DND-41 (cell line): ENCODE measurements at regions not wholly inside any gene's neighbourhood (a gene's known extent, or its start where the extent isn't known, plus 50 kb on each side); places are given as distances from the start of the nearest gene placed in this dataset.
"Not testable (repeated sequence)": the region's sequence is repeated elsewhere in the genome, so short reads cannot be mapped to it uniquely, and the experiment has no call there.

Experiments used
- ATAC-seq: fragments of 200-7000 bp; cut with Tn5 transposase; 3 replicates; pipeline ENCODE4 v1.9.1; 2021; ENCODE audit warnings: low read depth; ENCODE audit not compliant: insufficient read depth
- DNase-seq: peaks from one replicate; pipeline ENCODE4 v3.0.0-alpha.2; 2020
- H2AFZ ChIP-seq: 2 replicates; pipeline ENCODE4 v1.6.0; 2012; ENCODE audit warnings: low read depth, low read length
- H3K27ac ChIP-seq: 2 replicates; pipeline ENCODE4 v1.5.1; 2012; ENCODE audit warnings: low read length, inconsistent platforms
- H3K27me3 ChIP-seq: fragments of 200-600 bp; sonication (generic); 2 replicates; pipeline ENCODE4 v1.6.0; 2012; ENCODE audit warnings: low read length, mild to moderate bottlenecking, inconsistent platforms; ENCODE audit not compliant: insufficient read depth, poor library complexity
- H3K36me3 ChIP-seq: 2 replicates; pipeline ENCODE4 v1.5.1; 2012; ENCODE audit warnings: low read length, inconsistent platforms; ENCODE audit not compliant: insufficient read depth
- H3K4me1 ChIP-seq: 2 replicates; pipeline ENCODE4 v1.5.1; 2012; ENCODE audit warnings: mild to moderate bottlenecking, low read length; ENCODE audit not compliant: insufficient read depth
- H3K4me2 ChIP-seq: 2 replicates; pipeline ENCODE4 v1.6.0; 2012; ENCODE audit warnings: mild to moderate bottlenecking, moderate library complexity, low read length, inconsistent platforms; ENCODE audit not compliant: insufficient read depth
- H3K4me3 ChIP-seq, 2 experiments: fragments of 200-600 bp in 1 of 2; shearing (Covaris generic) in 1 of 2; 2 replicates each; pipeline ENCODE4 v1.5.1; 2012 to 2016; ENCODE audit warnings: inconsistent platforms in 2 of 2, low read length in 2 of 2, mild to moderate bottlenecking in 2 of 2, low read depth in 1 of 2, moderate library complexity in 1 of 2
- H3K79me2 ChIP-seq: 2 replicates; pipeline ENCODE4 v1.6.0; 2012; ENCODE audit warnings: low read length, inconsistent platforms; ENCODE audit not compliant: insufficient read depth
- H3K9ac ChIP-seq: 2 replicates; pipeline ENCODE4 v1.6.0; 2012; ENCODE audit warnings: low read depth, mild to moderate bottlenecking, inconsistent platforms, low read length, moderate library complexity
- H3K9me3 ChIP-seq: 2 replicates; pipeline ENCODE4 v1.5.1; 2012; ENCODE audit warnings: low read length, moderate library complexity, mild to moderate bottlenecking, inconsistent platforms; ENCODE audit not compliant: insufficient read depth, severe bottlenecking
- H4K20me1 ChIP-seq: 2 replicates; pipeline ENCODE4 v1.6.0; 2012; ENCODE audit warnings: low read length; ENCODE audit not compliant: insufficient read depth
- CTCF ChIP-seq: IDR thresholded peaks from 2 replicates; pipeline ENCODE4 v1.5.1; 2012; ENCODE audit warnings: borderline replicate concordance, low read length, moderate library complexity, mild to moderate bottlenecking; ENCODE audit not compliant: poor library complexity, severe bottlenecking; ENCODE audit errors: extremely low read depth
- EZH2 ChIP-seq: IDR thresholded peaks from 3 replicates; pipeline ENCODE4 v1.6.1; 2012; ENCODE audit warnings: borderline replicate concordance, low read depth, mild to moderate bottlenecking, moderate library complexity, low read length, inconsistent platforms; ENCODE audit not compliant: severe bottlenecking

DNA sequence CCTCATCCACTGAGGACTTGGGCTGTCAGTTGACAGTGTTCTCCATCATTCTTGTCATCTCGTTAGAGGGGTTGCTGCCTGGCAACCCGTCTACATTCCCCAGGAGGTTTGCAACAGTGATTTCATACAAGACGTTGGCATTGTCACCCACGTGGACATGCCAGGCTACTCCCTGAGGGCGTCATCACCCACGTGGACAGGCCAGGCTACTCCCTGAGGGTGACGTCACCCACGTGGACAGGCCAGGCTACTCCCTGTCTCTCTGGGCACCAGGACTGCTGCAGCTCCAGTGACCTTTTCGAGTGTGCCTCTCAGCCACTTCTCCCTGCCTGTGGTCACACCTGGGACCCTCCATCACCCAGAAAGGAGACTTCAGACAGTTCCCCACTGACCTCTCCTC lies 212.1 kb upstream of the NUPR2 start:
- H3K27me3 ChIP-seq, ATAC-seq, H2AFZ ChIP-seq, H3K27ac ChIP-seq, H3K4me2 ChIP-seq, H3K36me3 ChIP-seq, H4K20me1 ChIP-seq, DNase-seq, H3K79me2 ChIP-seq, H3K9me3 ChIP-seq, H3K4me1 ChIP-seq, H3K9ac ChIP-seq, H3K4me3 ChIP-seq: not testable (repeated sequence)

DNA sequence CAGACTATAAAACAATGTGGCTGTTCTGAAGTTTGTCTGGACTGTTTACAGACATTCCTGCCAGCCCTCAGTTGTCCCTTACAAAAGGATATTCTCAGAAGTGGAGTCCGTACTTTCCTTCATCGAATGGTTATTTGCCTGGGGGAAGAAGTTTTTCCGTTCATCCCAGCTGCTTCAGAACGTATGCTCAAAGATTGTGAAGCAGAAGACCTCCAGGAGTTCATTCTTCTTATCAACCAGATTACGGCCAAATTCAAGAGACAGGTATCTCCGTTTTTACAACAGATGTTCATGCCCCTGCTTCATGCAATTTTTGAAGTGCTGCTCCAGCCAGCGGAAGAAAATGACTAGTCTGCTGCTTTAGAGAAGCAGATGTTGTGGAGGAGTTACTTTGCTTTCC lies 174.3 kb upstream of the NUPR2 start:
- no peak overlapping the region for H3K9ac ChIP-seq
- TF ChIP-seq CTCF (no peak), EZH2 (no peak)
- no peaks in the 10 kb centered on the region for H3K36me3 ChIP-seq
- DNase-seq (no peak), ATAC-seq (no peak)
- no peaks in the 10 kb centered on the region for H4K20me1 ChIP-seq
- no peaks in the 10 kb centered on the region for H3K9me3 ChIP-seq
- H3K27ac ChIP-seq, result no peak overlapping the region
- H3K4me1 ChIP-seq, result no peaks in the 10 kb centered on the region
- no peak overlapping the region for H3K4me2 ChIP-seq
- H3K4me3 ChIP-seq, result no peak overlapping the region
- no peaks in the 10 kb centered on the region for H3K27me3 ChIP-seq
- no peak overlapping the region for H2AFZ ChIP-seq
- H3K79me2 ChIP-seq, result no peaks in the 10 kb centered on the region

DNA sequence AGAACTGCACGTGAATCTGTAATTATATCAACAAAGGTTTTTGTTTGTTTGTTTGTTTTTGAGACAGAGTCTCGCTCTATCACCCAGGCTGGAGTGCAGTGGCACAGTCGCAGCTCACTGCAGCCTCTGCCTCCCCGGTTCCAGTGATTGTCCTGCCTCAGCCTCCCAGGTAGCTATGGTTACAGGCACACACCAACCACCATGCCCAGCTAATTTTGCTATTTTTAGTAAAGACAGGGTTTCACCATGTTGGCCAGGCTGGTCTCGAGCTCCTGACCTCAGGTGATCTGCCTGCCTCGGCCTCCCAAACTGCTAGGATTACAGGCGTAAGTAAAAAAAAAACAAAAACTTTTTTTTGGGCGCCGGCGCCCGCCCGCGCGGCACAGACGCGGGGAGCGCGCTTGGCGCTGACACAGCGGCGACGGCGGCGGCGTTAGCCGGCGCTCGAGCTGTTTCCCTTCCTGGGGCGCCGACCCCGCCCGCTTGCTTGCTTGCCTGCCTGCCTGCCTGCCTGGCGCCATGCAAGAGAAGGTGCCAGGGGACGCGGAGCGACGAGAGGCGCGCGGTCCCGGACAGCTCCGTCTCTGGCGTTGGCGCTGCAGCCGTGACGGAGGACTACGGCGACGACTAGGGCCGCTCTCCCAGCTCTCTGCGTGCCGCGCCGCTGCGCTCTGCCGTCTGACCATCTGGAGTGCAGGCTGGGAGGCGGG lies 171.4 kb upstream of the NUPR2 start:
- Histone ChIP-seq H3K27ac (no peak overlapping the region), H3K4me3 (no peak overlapping the region), H2AFZ (no peak overlapping the region), H3K4me2 (no peak overlapping the region), H3K79me2 (no peaks in the 10 kb centered on the region), H3K36me3 (no peaks in the 10 kb centered on the region), H3K4me1 (no peaks in the 10 kb centered on the region), H3K9ac (no peak overlapping the region), H3K9me3 (no peaks in the 10 kb centered on the region), H3K27me3 (no peaks in the 10 kb centered on the region), H4K20me1 (no peaks in the 10 kb centered on the region)
- TF ChIP-seq EZH2, result no peak
- no peak for TF ChIP-seq CTCF
- ATAC-seq (no peak), DNase-seq (no peak)

DNA sequence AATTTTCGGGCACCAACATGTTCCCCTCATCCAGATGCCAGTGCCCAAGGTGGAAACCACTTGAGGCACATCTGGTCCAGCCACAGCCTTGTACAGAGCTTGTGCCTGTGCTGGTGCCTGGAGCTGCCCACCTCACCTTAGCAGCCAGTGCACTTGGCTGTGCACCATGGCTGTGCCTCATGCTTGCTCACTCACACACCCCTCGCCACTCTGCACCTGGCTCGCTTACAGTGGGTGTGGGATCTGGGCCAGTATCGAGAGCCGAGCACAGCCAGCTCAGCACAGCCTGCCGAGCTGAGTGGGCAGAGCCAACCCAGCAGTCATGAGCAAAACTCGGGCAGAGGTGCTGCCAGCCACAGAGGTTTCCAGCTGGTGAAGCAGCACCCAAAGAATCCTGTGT lies 139.9 kb upstream of the NUPR2 start:
- Histone ChIP-seq H3K4me1 (no peaks in the 10 kb centered on the region), H3K4me2 (no peak overlapping the region), H4K20me1 (no peaks in the 10 kb centered on the region), H3K9ac (no peak overlapping the region), H2AFZ (no peak overlapping the region), H3K36me3 (no peaks in the 10 kb centered on the region), H3K4me3 (no peak overlapping the region), H3K9me3 (peaks cover 17% of the 10 kb centered on the region), H3K27me3 (no peaks in the 10 kb centered on the region), H3K79me2 (no peaks in the 10 kb centered on the region), H3K27ac (no peak overlapping the region)
- TF ChIP-seq EZH2 (no peak), CTCF (no peak)
- DNase-seq (no peak), ATAC-seq (no peak)
